Stomach smooth muscle (tissue), 2 donors: ENCODE measurements at regions not wholly inside any gene's neighbourhood (a gene's known extent, or its start where the extent isn't known, plus 50 kb on each side); places are given as distances from the start of the nearest gene placed in this dataset.

ENCODE experiments used
- H3K27ac ChIP-seq: one replicate; pipeline ENCODE4 v1.7.0; 2013; ENCODE audit warnings: mild to moderate bottlenecking, low read length, inconsistent platforms
- H3K27me3 ChIP-seq, 2 donors: one replicate each; pipeline ENCODE4 v1.7.0; 2013; ENCODE audit warnings: low read length in 2 of 2; ENCODE audit not compliant: insufficient read depth in 2 of 2, control insufficient read depth in 1 of 2
- H3K36me3 ChIP-seq, 2 donors: one replicate each; pipeline ENCODE4 v1.7.0; 2013; ENCODE audit warnings: low read length in 2 of 2; ENCODE audit not compliant: control insufficient read depth in 2 of 2, insufficient read depth in 2 of 2
- H3K4me1 ChIP-seq: one replicate; pipeline ENCODE4 v1.7.0; 2013; ENCODE audit warnings: low read length; ENCODE audit not compliant: control insufficient read depth, insufficient read depth
- H3K4me3 ChIP-seq, 2 donors: one replicate each; pipeline ENCODE4 v1.7.0; 2013; ENCODE audit warnings: low read length in 2 of 2
- H3K9ac ChIP-seq, 2 donors: one replicate each; pipeline ENCODE4 v1.7.0; 2013; ENCODE audit warnings: low read length in 2 of 2, mild to moderate bottlenecking in 1 of 2
- H3K9me3 ChIP-seq, 2 donors: one replicate each; pipeline ENCODE4 v1.7.0; 2013; ENCODE audit warnings: low read length in 2 of 2; ENCODE audit not compliant: control insufficient read depth in 2 of 2
- donor health status: healthy.
- donor health status: Pancreatic carcinoma.

DNA sequence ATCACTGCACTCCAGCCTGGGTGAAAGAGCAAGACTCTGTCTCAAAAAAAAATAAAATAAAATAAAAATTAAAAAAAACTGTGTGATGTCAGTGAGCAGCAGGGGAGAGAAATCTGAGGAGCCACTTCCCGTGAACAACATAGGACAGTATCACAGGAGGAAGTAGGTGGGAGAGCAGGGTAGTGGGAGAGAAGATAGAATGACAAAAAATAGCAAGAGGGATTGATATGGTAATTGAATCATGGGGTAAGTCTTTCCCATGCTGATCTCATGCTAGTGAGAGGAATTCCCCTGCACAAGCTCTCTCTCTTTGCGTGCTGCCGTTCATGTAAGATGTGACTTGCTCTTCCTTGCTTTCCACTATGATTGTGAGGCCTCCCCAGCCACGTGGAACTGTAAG is 81.6 kb upstream of the PBX1 start:
- Histone ChIP-seq H3K27ac (no peak overlapping the region), H3K4me3 (no peak overlapping the region)

DNA sequence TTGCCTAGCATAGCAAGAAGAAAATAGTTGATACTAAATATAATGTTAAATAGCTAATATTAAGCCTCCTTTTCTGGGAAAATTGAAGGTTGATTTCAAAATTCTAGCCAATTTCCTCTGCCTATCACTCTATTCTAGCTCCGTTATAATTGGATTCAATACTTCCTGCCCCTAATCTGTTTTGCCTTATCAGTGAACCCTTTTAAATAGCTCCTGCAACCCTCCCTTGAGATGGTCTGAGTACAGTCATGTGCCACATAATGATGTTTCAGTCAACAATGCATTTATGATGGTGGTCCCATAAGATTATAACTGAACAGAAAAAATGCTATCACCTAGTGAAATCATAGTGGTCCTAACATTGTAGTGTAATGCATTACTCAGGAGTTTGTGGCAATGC is 79.7 kb upstream of the PBX1 start:
- Histone ChIP-seq H3K27ac (no peak overlapping the region), H3K4me1 (no peaks in the 10 kb centered on the region), H3K36me3 (no peaks in the 10 kb centered on the region)

More for the DNA sequence above, 81.6 kb upstream of the PBX1 start:
- H3K9me3 ChIP-seq = no peaks in the 10 kb centered on the region
- no peaks in the 10 kb centered on the region for H3K27me3 ChIP-seq
- H3K4me1 ChIP-seq = no peaks in the 10 kb centered on the region
- no peaks in the 10 kb centered on the region for H3K36me3 ChIP-seq
- no peak overlapping the region for H3K9ac ChIP-seq

GRCh38 chr1:164480285-164480907 is 78.6 kb upstream of the PBX1 start:
- H3K27ac ChIP-seq = no peak overlapping the region
- no peaks in the 10 kb centered on the region for H3K9me3 ChIP-seq
- H3K9ac ChIP-seq = no peak overlapping the region

More for the DNA sequence above, 79.7 kb upstream of the PBX1 start:
- Histone ChIP-seq H3K4me3 (no peak overlapping the region), H3K9ac (no peak overlapping the region), H3K9me3 (no peaks in the 10 kb centered on the region), H3K27me3 (no peaks in the 10 kb centered on the region)

DNA sequence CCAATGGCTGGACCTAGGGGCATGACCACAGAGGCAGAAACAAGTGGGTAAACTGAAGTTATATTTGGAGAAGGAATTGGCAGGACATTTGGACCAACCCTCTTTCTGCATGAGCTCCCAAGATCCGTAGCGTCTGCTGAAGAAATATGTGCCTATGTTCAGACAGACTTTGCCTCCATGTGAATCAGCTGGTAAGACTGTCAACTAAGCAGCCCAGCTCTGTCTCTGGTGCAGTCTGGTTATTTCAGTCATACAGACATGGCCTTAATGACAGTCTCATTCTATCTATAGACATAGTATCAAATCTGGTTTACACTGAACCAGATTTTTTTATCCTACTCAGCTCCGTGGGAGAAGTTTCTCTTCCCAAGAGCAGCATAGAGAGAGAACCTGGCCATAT is 63.1 kb upstream of the PBX1 start:
- Histone ChIP-seq H3K9ac (no peak overlapping the region), H3K4me1 (no peaks in the 10 kb centered on the region), H3K27ac (no peak overlapping the region), H3K36me3 (no peaks in the 10 kb centered on the region), H3K27me3 (no peaks in the 10 kb centered on the region), H3K9me3 (no peaks in the 10 kb centered on the region), H3K4me3 (no peak overlapping the region)

More at GRCh38 chr1:164480285-164480907, 78.6 kb upstream of the PBX1 start:
- H3K4me1 ChIP-seq = no peaks in the 10 kb centered on the region
- no peaks in the 10 kb centered on the region for H3K27me3 ChIP-seq
- no peaks in the 10 kb centered on the region for H3K36me3 ChIP-seq
- H3K4me3 ChIP-seq = no peak overlapping the region

- H3K27ac ChIP-seq = no peak overlapping the region
- H3K27me3 ChIP-seq = no peaks in the 10 kb centered on the region
- H3K36me3 ChIP-seq = no peaks in the 10 kb centered on the region
- no peak overlapping the region for H3K9ac ChIP-seq
- H3K9me3 ChIP-seq = peaks cover 0 to 3% of the 10 kb centered on the region in 2 donors
- no peaks in the 10 kb centered on the region for H3K4me1 ChIP-seq
- no peak overlapping the region for H3K4me3 ChIP-seq
Measured at GRCh38 chr1:164498792-164499191, 60.2 kb upstream of the PBX1 start.

GRCh38 chr1:164504749-164505148 is 54.2 kb upstream of the PBX1 start:
- no peaks in the 10 kb centered on the region for H3K4me1 ChIP-seq
- H3K9ac ChIP-seq = no peak overlapping the region
- H3K4me3 ChIP-seq = no peak overlapping the region
- no peak overlapping the region for H3K27ac ChIP-seq
- H3K27me3 ChIP-seq = no peaks in the 10 kb centered on the region
- no peaks in the 10 kb centered on the region for H3K36me3 ChIP-seq
- peaks cover 0 to 3% of the 10 kb centered on the region in 2 donors for H3K9me3 ChIP-seq
